SH-SY5Y (cell line): ENCODE measurements at regions not wholly inside any gene's neighbourhood (a gene's known extent, or its start where the extent isn't known, plus 50 kb on each side); places are given as distances from the start of the nearest gene placed in this dataset.

Experiments used
- GATA2 ChIP-seq: IDR thresholded peaks from 2 replicates; pipeline ENCODE4 v1.6.1; 2011; ENCODE audit warnings: mild to moderate bottlenecking, low read depth, low read length
- GATA3 ChIP-seq: IDR thresholded peaks from 2 replicates; pipeline ENCODE4 v1.6.1; 2011; ENCODE audit warnings: low read depth, mild to moderate bottlenecking, low read length, moderate library complexity

DNA sequence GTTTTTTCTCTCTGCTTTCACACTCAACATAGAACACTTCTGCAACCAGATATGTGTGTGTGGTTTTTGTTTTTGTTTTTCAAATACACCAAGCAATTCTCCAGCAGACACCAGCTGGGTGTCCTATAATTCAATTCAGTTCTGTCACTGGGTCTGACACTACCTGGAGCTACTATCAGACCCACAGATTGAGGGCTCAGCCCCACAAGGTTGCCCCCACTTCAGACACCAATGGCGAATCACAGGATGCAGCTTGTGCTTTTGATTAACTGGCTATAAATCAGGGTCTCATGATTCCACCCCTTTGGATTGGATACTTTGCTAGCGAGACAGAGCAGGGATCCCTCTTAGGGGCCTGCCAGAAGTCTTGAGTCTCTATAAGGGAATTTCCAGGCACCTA, 462.2 kb upstream of the NRP1 start:
- TF ChIP-seq GATA2, result no peak
- TF ChIP-seq GATA3, result no peak
